Esophagus squamous epithelium (tissue), 4 donors: ENCODE measurements at regions not wholly inside any gene's neighbourhood (a gene's known extent, or its start where the extent isn't known, plus 50 kb on each side); places are given as distances from the start of the nearest gene placed in this dataset.

ENCODE experiments used
- CTCF ChIP-seq, 6 experiments: fragments of 450-650 bp in 4 of 6; fragments of 200-600 bp in 2 of 6; sonication (generic) in 2 of 6; IDR thresholded peaks; one replicate each; pipeline ENCODE4 v1.5.1; 2016 to 2019; ENCODE audit warnings: antibody characterized with exemption in 6 of 6, mild to moderate bottlenecking in 4 of 6, moderate library complexity in 4 of 6
- POLR2A ChIP-seq, 4 donors: fragments of 450-650 bp; IDR thresholded peaks; one replicate each; pipeline ENCODE4 v1.6.1; 2017; ENCODE audit warnings: antibody characterized with exemption in 4 of 4, mild to moderate bottlenecking in 4 of 4, moderate library complexity in 3 of 4

DNA sequence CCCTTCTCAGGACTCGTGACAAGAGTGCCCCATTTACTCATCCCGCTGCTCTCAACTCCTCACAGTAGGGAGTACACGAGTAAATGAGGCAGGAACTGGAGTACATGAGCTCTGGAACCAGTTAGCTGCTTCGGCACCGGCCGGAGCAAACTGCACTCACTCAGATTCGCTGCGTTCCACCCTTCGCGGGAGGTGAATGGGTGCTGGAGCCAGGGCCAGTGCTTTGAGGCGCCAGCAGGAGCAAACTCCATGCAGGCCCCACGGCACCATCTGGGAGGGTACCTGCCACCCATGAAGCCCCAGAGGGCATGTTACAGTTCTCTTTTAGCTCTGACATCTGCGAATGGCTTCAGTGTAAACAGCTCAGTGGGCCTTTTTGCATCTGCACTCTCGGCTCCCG, 315.5 kb upstream of the GK2 start:
- TF ChIP-seq CTCF (IDR thresholded peaks at IDR 0.05) (no peak), POLR2A (IDR thresholded peaks at IDR 0.05) (no peak)
